ENCODE measurements at regions not wholly inside any gene's neighbourhood (a gene's known extent, or its start where the extent isn't known, plus 50 kb on each side); places are given as distances from the start of the nearest gene placed in this dataset.
A peak's percentile ranks its signal among the peaks of the same experiment; 100 is the strongest.

DNA sequence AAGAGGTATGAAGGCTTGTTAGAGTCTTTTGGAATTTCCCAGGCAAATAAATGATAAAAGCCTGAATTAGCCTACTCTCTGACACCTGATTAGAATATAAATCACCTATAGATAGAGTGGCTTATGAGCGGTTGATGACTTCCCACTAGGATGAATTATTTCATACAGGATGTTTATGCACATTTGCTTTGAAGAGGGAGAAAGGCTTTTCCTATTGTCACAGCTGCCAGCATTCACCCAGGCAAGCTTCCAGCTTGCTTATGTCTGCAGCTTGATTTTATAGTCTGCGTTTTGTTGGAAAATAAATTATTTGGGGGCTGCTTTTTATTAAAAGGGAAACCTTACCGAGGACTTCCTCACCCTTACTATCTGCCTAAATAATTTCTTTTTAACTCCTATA lies 51.3 kb upstream of the EIF2S2 start:
- no peak for DNase-seq

DNA sequence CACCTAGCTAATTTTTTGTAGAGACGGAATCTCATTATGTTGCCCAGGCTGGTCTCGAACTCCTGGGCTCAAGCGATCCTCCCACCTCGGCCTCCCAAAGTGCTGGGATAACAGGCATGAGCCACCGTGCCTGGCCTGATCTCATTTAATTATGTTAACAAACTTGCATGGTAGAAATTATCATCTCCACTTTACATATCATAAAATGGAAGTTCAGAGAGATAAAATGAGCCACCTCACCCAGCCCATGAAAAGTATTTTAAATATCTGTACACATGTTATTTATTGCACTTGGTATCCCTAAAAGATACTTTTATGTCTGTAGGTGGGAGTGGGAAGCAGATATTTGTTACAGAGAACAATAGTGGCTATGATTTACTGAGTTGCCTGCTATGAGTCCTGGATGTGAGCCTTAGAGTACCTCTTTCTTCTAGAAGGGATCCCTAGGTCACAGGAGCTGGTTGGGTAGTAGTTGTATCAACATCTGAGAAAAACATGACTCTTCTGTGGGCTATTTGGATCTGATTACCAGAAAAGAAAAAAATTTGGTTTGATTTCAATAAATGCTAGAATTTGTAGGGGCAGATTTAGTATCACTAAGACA lies 52.4 kb upstream of the EIF2S2 start:
- no peak for DNase-seq

DNA sequence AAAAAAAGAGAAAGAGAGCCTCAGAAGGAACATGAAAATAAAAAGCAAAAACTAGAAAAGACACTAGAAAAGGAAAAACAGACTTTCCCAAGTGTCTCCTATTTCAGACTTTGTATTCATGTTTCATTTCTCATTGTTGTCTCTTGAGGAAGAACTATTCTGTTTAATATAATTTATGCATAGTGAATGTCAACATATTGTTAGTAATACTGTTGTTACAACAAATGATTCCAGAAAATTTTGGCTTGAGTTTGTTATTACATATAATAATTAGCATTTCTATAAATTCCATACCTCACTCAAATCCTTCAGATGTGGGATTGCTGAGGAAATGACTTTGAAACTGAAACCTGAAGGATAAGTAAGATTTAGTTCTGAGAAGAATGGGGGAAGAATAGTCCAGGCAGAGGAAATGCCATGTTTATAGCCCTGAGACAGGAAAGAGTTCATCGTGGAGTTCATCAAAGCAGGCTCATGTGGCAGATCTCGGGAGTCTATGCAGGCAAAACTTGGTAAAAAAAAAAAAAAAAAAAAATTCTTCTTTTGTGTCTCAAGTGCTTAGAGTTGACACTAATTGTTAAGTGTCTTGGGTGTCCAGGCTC lies 53.1 kb upstream of the EIF2S2 start:
- no peak for DNase-seq

DNA sequence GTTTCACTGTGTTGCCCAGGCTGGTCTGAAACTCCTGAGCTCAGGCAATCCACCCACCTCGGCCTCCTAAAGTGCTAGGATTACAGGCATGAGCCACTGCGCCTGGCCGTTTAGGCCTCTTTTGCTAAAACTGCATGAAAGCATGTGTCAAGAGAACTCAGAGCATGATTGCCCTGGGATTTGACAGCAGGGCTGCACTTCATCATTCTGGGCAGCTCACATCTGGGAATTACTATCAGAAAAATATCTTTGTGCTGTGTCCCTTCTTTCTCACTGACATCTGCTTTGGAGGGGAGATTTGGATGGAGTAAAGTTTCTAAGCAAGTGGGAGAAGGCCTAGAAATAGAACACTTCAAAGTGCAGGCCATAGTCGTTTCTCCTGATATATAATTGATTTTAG lies 59.6 kb upstream of the EIF2S2 start:
- DNase-seq: peak; percentile 24

GRCh38 chr20:34172926-34173325 lies 60.9 kb upstream of the EIF2S2 start:
- DNase-seq: no peak

- peak; percentile 89 for DNase-seq
Observed at GRCh38 chr20:34175079-34175478, 63.0 kb upstream of the EIF2S2 start.

- DNase-seq: no peak
Observed at GRCh38 chr20:34175879-34176278, 63.8 kb upstream of the EIF2S2 start.

- DNase-seq: no peak
Observed at GRCh38 chr20:34177052-34177451, 64.2 kb upstream of the ASIP start.

DNA sequence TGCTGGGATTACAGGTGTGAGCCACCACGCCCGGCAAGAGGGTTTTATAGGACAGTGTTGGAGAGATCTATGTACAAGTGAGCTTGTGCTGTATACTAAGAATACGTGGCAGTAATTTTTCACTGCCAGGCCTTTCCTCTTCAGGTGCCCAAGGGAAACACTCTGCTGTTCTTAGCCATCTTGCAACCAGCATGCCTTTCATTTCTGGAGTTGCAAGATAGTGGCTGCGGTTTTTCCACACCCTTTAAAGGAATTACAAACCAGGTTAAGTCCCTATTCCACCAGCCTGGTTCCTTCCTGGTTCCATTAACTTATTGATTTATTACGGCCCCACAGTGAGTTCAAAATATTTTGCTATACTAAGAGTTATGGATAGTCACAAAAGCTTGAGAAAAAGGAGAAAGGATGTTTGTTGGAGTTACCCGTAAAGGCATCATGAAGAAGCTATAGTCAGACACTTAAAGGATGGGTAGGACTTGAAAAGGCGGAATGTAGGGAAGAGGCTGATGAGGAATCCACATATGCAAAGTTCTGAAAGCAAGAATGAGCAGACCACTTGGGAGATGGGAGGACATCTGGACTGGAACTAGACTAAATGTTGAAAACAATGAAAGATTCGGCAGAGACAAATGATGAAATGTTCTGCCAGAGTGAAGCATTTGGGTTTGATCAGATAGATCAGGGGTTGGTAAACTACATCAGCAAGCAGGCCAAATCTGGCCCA lies 61.4 kb upstream of the ASIP start:
- DNase-seq: no peak

GRCh38 chr20:34180460-34181120 lies 60.6 kb upstream of the ASIP start:
- DNase-seq: no peak

GRCh38 chr20:34181484-34181883 lies 59.7 kb upstream of the ASIP start:
- DNase-seq: no peak

- DNase-seq: no peak
Observed at GRCh38 chr20:34185766-34186620, 55.2 kb upstream of the ASIP start.

DNA sequence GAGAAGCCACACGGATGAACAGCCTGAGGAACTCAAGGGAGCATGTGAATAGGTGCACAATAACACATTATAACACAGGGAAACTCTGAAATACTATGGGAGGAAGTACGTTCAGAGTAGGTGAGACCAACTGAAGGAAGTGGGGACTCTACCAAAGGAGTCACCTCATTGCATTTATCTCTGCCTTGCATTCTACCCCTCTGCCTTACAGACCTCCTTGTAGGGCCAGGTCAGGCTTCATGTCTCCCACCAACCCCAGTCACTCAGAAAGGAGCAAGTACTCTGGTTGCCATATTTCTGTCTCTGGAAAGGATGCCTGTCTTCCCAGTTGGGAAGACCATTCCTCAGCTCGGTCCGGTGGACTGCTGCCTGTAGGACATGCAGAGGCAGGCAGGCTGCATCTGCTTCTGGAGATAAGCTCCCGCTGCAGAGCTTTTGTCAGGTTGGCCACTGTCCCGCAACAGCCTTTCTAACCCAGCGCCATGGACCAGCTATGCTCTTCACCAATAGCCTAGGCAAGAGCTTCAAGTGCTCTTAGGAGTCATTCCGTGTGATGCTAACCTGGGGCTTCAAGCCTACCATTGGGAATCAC lies 51.6 kb upstream of the ASIP start:
- DNase-seq: no peak

DNA sequence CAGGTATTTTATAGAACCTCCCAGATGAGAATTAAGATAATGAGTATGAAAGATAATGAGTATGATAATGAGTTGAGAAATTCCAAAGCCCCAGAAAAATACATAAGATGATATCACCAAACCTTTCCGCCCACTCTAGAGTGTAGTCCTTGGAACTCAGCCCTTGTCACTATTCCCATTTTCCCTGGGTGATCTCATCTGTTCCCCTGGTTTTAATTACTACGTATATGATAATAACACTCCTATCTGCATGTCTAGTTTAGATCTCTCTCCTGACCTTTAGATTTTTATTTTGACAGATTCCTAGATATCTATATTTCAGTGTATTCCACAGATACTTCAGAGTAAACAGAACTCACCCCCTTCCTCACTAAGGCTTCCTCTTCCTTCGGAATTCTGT lies 51.0 kb upstream of the ASIP start:
- no peak for DNase-seq

- peak; percentile 91 for DNase-seq
Observed at GRCh38 chr20:34190679-34191090, 50.5 kb upstream of the ASIP start.

All from NCI-H82 (cell line).